NT2/D1 (cell line): ENCODE measurements at regions not wholly inside any gene's neighbourhood (a gene's known extent, or its start where the extent isn't known, plus 50 kb on each side); places are given as distances from the start of the nearest gene placed in this dataset.

Experiments
- DNase-seq: peaks from one replicate; pipeline ENCODE4 v3.0.0-alpha.2; 2011; ENCODE audit warnings: low read depth, low spot score
- H3K27me3 ChIP-seq: 2 replicates; pipeline ENCODE4 v1.6.0; 2011; ENCODE audit warnings: mild to moderate bottlenecking; ENCODE audit not compliant: insufficient read length, insufficient read depth
- H3K36me3 ChIP-seq: 2 replicates; pipeline ENCODE4 v1.6.1; 2011; ENCODE audit warnings: mild to moderate bottlenecking, low read length, mixed read lengths; ENCODE audit not compliant: insufficient read depth, insufficient read length
- H3K4me1 ChIP-seq: 2 replicates; pipeline ENCODE4 v1.5.1; 2011; ENCODE audit not compliant: insufficient read depth, insufficient read length
- H3K4me3 ChIP-seq: 2 replicates; pipeline ENCODE4 v1.5.1; 2011; ENCODE audit warnings: low read depth; ENCODE audit not compliant: insufficient read length
- H3K9ac ChIP-seq: 2 replicates; pipeline ENCODE4 v1.6.0; 2011; ENCODE audit warnings: low read depth; ENCODE audit not compliant: insufficient read length
- H3K9me3 ChIP-seq: 2 replicates; pipeline ENCODE4 v1.5.1; 2011; ENCODE audit warnings: mild to moderate bottlenecking, low read length; ENCODE audit not compliant: insufficient read depth
- SUZ12 ChIP-seq: IDR thresholded peaks from 2 replicates; pipeline ENCODE4 v1.6.1; 2011; ENCODE audit not compliant: insufficient read length, insufficient read depth; ENCODE audit errors: extremely low read depth
- YY1 ChIP-seq: IDR thresholded peaks from 2 replicates; pipeline ENCODE4 v1.6.1; 2011; ENCODE audit not compliant: insufficient read length, insufficient read depth
- ZNF274 ChIP-seq: IDR thresholded peaks from 2 replicates; pipeline ENCODE4 v1.6.1; 2011; ENCODE audit warnings: mild to moderate bottlenecking, low read depth, low read length

DNA sequence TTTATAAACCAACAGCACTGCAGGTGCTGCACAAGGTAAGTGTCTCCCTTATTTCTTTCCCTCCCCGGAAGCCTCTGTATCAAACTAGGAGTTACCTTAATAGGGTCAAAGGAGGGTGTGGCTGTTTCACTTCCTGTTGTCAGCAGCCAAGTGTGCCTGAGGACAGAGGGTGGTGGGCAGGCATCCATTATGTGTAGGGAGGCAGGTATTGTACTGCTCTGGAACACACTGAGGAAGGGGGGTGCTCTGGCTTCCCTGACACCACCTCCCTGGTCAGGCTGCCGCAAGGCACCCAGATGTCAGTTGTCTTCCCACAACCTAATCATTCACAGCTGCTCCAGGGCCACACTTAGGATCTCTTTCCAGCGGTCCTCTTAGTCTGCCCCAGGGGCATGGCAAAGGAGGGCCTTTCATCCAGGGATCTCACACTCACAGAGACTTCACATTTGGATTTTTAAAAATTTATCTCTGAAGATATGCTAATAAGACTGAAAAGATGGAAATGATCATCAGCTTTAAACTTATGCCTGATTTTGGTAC, 132.0 kb upstream of the ARHGAP5 start:
- Histone ChIP-seq H3K4me3 (no peak overlapping the region), H3K9ac (no peak overlapping the region), H3K4me1 (no peaks in the 10 kb centered on the region), H3K9me3 (no peaks in the 10 kb centered on the region), H3K27me3 (no peaks in the 10 kb centered on the region), H3K36me3 (no peaks in the 10 kb centered on the region)
- DNase-seq, result no peak
- TF ChIP-seq YY1 (no peak), SUZ12 (no peak), ZNF274 (no peak)

DNA sequence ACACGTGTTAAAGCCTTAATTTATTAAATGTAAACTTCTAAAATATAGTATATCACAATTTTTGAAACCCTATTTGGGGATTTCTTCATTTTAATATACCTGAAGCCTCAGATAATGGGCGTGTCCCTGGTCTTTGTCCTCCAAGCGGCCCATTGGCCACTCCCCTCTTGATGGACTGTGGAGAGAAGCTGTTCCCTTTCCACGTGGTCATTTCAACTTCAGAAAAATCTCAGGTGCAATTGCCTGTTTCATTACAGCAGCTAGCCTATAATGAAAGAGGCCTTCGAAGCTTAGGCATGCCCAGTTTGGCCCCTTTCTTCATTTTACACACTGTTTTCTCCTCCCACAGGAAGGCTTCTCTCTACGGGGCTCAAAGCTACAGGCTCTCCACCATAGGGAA, 131.4 kb upstream of the ARHGAP5 start:
- H3K4me1 ChIP-seq, result no peaks in the 10 kb centered on the region
- DNase-seq, result no peak
- no peak overlapping the region for H3K4me3 ChIP-seq
- no peaks in the 10 kb centered on the region for H3K27me3 ChIP-seq
- H3K36me3 ChIP-seq, result no peaks in the 10 kb centered on the region
- H3K9ac ChIP-seq, result no peak overlapping the region
- TF ChIP-seq ZNF274 (no peak), SUZ12 (no peak), YY1 (no peak)
- H3K9me3 ChIP-seq, result no peaks in the 10 kb centered on the region

DNA sequence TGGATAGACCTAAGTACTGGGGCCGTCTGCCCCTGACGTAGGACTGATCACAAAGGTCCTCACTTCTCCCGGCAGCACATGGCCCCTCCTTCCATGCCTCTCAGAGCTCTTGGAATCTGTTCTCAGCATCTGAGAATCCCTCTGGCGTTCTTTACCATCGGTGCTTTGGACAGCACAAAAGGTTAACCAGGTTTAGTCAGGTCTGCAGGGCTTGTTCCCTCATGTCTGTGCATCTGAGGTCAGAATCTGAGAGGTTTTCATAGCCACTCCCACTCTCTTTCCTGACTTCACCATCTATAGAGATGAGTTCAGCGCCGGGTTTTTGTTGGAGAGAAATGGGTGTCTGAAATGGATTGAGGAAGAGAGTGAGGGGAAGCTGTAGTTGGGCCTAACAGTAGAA, 130.0 kb upstream of the ARHGAP5 start:
- no peak for DNase-seq
- TF ChIP-seq SUZ12 (no peak), YY1 (no peak)
- Histone ChIP-seq H3K9ac (no peak overlapping the region), H3K4me3 (no peak overlapping the region), H3K27me3 (no peaks in the 10 kb centered on the region), H3K9me3 (no peaks in the 10 kb centered on the region), H3K4me1 (no peaks in the 10 kb centered on the region), H3K36me3 (no peaks in the 10 kb centered on the region)

DNA sequence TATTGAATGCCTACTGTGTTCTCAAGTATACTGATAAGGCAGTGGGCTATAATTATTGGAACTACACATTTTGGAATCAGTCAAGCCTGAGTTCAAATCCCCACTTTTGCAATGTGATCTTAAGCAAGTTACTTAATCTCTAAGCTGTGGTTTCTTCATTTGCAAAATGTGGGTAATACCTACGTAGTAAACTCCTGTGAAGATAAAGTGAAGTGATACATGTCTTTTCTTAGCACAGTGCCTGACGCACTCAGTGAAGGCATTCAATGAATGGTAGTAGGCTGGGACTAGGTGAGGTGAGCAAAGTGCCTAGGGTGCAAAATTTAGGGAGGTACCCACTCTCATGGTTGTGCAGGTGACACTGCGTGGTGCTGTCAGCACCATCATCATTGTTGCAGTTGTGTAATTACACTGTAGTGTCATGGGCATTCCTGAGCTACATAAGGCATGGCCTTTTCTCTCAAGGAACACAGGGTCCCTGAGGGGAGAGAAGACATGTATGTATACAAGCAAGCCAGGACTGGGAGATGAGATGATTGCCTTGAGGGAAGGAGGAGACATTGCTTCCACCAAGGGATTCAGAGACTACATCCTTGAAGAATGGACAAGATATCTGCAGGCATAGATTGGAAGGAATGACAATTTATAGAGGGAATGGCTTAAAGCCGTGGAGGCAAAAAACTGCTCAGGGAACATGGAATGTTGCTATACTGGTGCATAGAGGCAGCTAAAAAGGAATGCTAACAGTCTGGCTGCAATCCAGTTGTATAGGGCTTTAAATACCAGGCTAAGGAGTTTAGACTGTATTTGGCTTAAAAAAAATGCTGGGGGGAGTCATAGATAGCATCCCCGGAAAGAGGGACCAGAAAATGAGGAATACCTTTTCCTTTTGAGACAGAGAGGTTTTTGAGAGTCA, 129.2 kb upstream of the ARHGAP5 start:
- TF ChIP-seq SUZ12 (no peak), YY1 (no peak), ZNF274 (no peak)
- Histone ChIP-seq H3K4me3 (no peak overlapping the region), H3K9ac (no peak overlapping the region), H3K36me3 (no peaks in the 10 kb centered on the region), H3K4me1 (no peaks in the 10 kb centered on the region), H3K9me3 (no peaks in the 10 kb centered on the region), H3K27me3 (no peaks in the 10 kb centered on the region)
- DNase-seq, result no peak

DNA sequence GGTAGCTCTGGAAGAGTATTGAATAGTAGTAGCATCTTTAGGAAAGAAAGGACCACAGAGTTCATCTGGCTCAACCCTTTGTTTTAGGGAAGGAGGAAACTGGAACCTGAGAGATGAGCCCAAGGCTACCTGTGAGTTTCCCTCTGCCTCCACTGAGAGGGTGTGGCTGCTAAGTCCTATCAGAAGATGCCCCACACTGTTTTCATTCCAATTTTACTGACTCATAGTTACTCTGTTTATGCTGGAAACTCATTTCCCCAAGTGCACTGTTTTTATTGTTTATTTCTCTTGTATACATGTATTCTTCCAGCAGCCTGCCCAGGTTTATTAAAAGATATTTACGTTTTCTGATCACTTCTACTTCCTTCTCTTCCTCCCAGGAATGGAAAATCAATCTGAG, 127.4 kb upstream of the ARHGAP5 start:
- no peak overlapping the region for H3K4me3 ChIP-seq
- no peak overlapping the region for H3K9ac ChIP-seq
- H3K36me3 ChIP-seq, result no peaks in the 10 kb centered on the region
- no peaks in the 10 kb centered on the region for H3K4me1 ChIP-seq
- no peaks in the 10 kb centered on the region for H3K27me3 ChIP-seq
- DNase-seq, result no peak
- TF ChIP-seq ZNF274 (no peak), YY1 (no peak), SUZ12 (no peak)
- H3K9me3 ChIP-seq, result no peaks in the 10 kb centered on the region

DNA sequence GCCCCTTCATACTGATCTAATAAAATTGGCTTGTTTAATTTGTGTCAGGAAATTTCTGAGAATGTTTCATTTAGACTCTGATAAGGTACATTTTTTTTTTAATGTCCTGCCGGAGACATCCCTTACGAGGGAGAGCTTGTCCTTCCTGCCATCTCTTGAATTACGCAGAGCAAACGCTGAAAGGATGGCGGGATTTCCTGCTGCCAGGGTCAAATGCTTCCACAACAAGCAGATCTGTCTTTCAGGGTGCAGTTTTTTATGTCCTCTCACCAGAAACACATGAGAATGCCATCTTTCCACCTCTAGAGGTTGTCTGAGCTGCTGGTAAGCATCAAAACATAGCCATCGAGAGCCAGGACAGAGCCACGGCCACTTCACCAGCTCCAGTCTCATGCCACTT, 126.8 kb upstream of the ARHGAP5 start:
- Histone ChIP-seq H3K9ac (no peak overlapping the region), H3K4me1 (no peaks in the 10 kb centered on the region), H3K36me3 (no peaks in the 10 kb centered on the region), H3K4me3 (no peak overlapping the region), H3K27me3 (no peaks in the 10 kb centered on the region), H3K9me3 (no peaks in the 10 kb centered on the region)
- no peak for DNase-seq
- TF ChIP-seq YY1 (no peak), ZNF274 (no peak), SUZ12 (no peak)

DNA sequence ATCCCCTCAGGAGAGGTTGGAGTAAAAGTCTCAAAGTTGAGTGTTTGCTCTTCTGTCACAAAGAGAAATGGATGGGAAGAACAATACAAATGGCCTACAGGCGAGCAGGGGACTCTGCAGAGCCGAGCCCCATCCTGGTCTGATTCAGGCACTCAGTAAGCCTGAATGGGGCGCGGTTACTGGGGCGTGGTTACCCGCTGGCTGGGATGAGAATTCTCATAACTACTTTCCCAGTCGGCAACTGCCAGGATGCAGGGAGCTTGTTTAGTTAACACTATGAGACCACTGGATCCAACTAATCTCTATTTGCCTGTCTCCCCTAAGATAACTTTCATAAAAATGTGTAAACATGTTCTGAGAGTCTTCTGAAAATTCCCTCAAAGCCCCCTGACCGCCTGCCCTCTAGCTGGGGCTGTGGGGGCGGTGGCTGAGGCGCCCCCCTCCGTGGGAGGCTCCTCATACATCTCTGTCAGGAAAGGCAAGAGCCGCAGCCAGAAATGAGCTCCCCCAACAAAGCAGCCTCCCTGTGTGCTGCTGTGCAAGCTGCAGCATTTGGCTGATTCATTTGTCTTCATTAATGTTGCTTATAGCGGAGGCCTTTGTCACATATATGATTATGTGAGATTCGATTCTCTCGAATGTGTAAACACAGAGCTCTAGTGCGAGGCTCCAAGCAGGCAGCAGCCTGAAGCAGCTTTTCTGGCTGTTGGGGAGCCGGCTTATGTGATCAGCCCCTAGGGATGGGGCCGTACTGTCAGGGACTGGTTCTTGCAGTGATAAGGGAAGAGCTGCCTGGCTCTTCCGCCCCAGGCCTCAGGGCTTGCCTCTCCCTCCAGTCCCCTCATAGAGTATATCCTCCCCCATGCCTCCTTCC, 126.1 kb upstream of the ARHGAP5 start:
- Histone ChIP-seq H3K36me3 (no peaks in the 10 kb centered on the region), H3K4me3 (no peak overlapping the region), H3K27me3 (no peaks in the 10 kb centered on the region), H3K9me3 (no peaks in the 10 kb centered on the region), H3K4me1 (no peaks in the 10 kb centered on the region), H3K9ac (peak overlapping the region; percentile 21)
- no peak for TF ChIP-seq ZNF274
- DNase-seq, result no peak
